T-helper 2 cell (primary cell): ENCODE measurements at regions not wholly inside any gene's neighbourhood (a gene's known extent, or its start where the extent isn't known, plus 50 kb on each side); places are given as distances from the start of the nearest gene placed in this dataset.

ENCODE experiments used
- DNase-seq, 5 experiments: peaks; one replicate each; pipeline versions ENCODE4 v3.0.0 to v3.0.0-alpha.2; 2012 to 2022

DNA sequence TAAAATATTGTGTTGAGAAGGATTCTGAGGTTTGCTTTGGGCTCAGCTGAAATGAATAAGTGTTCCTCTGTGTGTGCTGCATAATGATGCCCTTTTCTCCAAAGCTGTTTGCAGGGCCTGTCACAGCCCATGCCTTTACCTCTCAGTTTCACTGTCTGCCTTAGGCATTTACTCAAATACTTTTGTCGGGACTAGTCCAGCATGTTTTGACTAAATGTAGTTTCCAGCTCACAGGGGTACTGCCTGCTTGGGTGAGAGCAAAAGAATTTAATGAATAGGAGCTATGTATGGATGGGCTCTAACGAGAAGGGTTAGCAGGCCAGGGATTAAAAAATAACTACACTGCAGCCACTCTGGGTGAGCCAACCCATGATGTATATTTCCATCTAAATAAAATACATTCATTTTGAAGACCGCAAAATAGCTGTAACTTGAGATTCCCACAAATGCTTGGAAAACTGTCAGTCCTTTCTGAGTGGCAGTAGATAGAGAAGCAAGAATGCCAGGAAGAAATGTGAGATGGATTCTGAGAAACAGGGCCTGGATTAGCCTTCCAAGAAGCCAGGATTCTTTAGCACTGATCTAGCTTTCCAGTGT, 549.2 kb upstream of the TBL1XR1 start:
- DNase-seq = no peak

DNA sequence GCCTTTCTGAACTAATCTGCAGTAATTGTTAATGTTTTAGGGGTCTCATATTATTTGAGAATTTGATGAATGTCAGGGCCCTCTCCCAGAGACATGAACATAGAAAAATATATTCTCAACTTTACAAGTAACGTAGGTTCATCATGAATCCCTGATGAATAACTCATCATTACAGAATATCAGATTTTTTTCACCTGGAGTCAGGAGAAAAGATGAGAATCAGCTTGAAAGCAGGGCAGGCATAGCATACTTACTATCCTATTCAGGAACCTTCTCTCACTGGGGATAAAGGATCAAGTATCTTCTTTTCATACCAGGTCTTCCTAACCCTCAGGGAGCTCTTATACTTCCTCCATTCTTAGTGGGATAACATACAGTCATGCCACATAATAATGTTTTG, 552.6 kb upstream of the TBL1XR1 start:
- DNase-seq = no peak

DNA sequence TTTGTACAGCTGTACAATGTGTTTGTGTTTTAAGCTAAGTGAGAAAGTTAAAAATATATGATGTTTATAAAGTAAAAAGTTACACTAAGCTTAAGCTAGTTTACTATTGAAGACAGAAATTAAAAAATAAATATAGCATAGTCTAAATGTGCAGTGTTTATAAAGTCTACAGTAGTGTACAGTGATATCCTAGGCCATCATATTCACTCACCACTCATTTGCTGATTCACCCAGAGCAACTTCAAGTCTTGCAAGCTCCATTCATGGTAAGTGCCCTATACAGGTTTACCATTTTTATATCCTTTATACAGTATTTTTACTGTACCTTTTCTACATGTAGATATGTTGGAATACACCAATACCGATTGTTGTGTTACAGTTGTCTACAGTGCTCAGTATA, 553.2 kb upstream of the TBL1XR1 start:
- no peak for DNase-seq

DNA sequence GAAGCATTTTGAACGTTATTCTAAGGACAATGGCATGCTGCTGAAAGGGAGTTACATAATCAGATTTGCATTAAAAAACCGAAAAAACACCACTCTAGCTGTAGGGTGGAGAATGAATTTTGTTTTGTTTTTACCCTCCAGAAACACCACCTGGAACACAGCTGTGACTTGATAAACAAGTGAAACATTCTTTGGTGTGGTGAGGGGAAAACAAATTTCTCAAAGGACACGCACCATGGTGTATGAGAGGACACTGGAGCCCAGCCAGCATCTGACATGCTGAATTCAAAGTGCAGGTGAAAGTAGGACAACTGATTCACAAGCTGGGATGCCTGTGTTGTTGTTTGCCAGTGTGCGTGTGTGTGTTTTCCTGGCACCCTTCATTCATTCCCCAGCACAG, 554.5 kb upstream of the TBL1XR1 start:
- DNase-seq = no peak

DNA sequence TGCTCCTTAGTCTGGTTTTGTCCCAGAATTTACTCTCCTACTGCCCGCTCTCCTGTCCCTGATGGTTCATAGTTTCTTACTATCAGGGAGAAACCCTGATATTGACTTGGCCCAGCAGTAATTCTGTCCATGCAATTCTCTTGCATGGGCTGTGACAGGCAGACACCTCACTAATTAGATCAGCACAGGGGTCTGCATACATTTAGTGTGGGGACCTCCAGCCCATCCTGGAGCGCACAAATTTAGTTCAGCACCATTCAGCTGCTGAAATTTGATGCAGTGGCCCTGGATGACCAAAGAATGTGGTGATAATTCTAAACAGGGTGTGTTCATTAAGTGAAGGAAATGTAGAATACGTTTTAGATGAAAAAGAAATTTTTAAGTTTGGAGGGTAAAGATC, 555.5 kb upstream of the TBL1XR1 start:
- DNase-seq = no peak

DNA sequence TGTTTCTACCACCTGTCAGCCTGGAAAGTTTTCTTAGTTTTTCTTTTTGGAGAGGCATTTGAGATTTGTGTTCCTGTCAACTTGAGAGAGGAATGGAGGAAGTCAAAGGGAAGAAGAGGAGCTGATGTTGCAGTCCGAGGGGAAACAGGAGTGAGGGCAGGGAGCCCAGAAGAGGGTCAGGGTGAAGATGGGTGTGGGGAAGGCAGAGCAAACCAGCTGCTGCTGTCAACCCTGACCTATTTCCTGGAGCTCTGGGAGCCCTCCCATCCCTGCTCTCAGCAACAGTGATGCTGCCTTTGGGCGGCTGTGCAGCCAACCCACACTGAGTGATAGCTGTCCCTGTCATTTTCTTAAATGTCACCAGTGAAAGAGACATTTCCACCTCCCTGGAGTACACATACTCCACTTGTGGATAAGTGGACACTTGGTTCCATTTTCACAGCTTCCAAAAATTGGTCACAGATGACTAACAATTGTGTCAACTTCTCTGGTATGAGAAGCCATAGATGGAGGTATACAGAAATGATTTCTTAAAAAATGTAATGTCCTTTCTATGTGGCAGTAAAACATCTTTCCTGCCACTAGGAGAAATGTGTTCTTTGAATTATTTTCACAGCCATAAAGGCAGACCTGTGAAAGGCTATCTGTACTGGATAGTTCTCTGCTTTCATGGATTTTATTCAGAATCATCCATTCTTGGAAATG, 556.3 kb upstream of the TBL1XR1 start:
- no peak for DNase-seq

DNA sequence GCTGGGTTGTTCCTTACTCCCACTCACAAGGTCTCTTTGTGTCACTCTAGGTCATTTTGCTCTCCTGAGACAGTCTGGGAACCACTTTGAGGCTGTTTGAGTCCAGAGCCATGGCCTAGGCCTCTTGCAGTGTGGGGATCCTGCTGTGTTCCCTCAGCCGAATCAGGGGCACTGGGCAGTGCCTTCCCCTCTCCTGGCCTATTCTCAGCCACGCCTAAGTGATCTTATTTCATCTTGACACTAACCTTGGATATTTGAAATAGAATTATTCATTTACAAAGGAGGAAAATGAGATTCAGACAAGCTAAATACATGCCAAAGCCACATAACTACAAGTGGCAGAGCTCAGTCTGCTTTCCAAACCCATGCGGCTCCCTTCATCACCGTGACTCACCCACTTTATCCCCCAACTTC, 557.2 kb upstream of the TBL1XR1 start:
- DNase-seq = no peak

DNA sequence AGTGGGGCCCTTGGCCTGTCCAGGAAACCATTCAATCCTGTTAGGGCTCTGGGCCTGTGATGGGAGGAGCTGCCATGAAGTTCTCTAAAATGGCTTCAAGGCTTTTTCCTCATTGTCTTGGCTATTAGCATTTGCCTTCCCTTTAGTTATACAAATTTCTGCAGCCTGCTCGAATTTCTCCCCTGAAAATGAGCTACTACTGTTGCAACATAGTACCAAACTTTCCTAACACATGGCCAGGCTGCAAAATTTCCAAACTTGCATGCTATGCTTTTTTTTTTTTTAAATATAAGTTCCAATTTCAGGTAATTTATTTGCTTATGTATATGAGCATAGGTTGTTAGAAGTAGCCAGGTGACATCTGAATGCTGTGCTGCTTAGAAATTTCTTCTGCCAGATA, 560.8 kb upstream of the TBL1XR1 start:
- DNase-seq = no peak

DNA sequence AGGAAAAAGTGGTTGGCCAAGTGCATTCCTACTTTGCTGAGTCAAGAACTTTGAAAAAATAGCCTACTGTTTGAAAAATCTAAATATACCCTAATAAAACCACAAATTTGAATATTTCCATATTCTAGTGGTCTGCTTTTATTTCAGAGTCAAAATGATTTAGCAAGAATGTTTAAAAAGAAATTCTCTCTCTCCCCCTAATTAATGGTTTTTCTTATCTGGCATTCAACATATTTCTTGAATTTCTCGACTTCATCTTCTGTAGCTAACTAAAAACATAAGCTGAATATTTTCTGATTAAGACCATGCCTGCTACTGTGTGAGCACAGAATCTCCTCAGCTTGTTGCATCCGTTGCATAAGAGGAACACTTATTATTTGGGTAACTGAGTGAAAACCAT, 563.5 kb upstream of the TBL1XR1 start:
- DNase-seq = no peak

DNA sequence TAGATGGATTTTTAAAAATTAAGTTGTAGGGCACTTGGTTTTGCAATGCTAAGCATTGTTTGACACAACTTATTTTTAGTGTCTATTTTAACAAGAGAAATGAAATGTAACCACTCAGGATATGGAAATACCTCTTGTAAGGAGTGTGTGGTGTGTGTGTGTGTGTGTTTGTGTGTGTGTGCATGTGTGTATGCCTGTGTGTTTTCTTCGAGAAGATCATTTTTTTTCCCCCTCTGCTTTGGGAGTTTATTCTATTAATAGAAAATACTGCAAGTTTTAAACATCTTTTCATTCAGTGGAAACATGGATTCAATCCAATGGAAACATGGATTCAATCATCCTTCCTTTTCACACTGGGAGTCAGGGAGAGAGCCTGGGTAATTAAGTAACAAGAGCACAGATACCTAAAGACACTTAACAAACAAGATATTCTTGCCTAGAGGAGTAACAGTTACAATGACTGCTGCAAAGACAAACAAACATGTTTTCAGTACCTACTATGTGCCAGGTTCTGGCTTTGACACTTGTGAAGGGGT, 567.2 kb upstream of the TBL1XR1 start:
- no peak for DNase-seq

DNA sequence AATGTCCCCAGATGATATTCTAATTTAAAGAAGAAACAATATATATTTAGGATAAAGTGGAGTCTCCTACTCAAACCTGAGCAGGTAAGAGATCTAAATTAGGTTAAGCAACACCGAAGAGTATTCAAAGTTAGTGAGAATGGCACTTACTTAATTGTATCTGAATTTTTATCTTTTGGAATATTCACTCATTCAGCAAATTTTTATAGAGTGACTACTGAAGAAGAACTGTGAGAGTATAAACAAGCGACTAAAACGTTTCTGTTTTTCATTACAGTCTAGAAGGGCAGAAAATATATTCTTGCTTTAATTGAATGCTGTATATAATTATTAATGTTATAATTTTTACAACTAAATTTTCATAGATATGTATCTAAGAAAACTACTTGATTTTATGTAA, 567.7 kb upstream of the TBL1XR1 start:
- no peak for DNase-seq

DNA sequence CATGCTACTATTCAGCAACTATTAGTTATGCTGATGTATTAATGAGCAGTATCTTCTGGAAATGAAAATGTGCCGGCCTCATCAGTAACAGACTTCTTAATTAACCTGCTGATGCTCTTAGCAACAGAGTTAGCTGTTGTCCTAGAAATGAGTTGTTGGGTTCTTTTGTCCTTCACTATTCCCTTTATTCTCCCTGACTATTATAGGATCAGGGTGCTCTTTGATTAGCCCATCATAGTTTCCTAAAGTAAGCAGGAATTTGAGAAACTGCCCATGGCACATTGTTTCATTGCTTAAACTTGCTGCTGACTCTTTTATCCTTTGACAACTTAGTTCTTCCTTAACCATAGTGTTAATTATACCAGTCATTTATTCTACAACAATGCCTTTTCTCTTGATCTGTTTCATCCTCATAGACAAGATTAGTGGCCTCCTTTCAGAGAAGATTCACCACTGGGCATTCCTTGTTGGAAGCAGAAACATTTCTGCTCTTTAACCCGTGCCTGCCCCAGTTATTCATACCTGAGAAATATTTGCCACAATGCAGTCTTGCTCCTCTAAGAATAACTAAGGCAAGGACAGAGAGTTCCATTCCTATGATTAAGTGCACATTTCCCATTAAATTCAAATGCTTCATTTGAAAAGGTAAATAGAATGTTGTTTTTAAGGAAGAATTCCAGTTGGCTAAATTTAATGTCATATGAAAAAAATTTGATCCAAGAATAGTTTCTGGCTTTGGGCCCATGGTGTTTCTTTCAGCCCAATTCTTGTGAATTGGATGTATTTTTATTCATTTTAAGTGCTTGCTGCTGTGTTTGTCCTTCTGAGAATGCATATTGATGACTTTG, 573.3 kb upstream of the TBL1XR1 start:
- DNase-seq = no peak

DNA sequence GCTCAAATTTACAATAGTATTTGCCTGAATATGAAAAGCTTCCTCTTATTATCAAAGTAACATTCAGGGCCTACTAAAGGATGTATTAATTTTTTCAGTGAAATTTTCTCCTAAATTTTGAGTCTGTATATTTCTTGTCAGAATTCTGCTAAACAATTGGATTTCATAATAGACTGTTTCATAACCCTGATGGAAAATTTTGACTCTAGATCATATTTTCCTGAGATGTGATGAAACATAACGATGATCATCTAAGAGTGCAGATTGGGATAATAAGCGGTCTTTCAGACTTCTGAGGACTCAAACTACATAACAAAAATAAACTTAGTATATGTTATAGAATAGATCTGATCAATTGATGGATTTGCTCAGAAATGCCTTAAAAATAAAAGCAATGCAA, 574.5 kb upstream of the TBL1XR1 start:
- DNase-seq = no peak

DNA sequence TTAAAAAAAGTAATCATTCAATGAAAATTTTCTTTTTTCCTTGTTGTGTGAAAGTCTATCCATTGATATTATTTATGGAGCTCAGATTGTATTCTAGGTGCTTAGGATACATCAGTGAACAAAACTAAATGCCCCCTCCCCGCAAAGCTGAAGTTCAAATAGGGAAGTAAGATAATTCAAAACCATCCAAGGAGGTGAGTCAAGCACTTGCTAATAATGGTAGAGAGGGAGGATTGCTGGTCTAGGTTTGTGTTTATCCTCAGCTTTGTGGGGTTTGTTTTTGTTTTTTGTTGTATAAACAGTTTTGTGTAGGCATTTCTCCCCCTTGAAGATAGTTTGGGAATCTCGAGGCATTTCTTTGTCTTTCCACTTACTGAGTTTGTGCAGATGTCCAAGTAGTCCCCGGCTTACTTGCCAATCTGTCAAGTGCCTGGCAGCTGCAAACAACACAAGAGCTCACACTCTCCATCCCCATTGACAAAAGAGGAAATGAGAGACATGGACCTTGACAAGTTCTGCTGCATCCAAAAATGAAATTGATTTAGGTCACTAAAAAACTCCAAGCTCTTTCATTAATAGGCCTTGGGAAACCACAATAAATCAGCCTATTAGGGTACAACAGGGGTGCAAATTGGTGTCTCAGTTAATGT, 575.8 kb upstream of the TBL1XR1 start:
- DNase-seq = no peak

DNA sequence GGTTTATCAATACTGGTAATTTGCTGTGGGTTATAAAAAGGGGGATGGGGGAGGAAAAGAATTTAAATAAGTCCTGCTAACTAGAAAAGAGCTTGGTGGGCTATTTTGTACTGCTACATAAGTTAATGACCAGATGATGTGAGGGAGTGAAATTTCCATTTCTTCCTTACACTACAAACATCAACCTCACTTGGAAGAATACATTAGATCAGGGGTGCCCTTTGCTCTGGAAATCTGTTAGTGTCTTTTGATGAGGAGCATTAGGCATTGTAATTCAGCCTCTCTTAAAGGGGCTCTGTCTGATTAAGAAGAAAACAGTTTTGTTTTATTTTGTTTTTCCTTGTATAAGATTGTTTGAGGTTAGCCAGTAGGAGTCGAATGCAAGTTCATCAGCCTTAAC, 576.4 kb upstream of the TBL1XR1 start:
- DNase-seq = no peak

DNA sequence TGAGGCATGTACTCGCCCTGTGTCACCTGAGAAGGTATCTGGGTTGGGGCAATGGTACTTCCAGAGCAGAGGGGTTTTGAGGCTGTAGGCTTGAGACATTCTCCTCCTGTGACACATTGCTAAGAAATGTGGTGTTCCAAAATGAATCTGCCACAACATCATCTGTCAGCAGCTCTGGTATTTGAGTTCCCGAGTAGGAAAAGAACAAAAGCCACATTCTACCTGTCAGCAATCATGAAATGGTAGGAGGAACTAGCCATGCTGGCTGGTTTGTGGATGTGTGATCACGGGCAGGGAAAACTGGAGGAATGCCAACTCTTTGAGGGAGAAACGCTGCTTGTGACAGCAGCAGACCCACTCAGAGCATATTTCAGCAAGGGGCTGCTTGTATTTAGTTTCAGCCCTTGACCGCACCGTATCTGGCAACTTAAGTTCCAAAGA, 579.4 kb upstream of the TBL1XR1 start:
- DNase-seq = no peak

DNA sequence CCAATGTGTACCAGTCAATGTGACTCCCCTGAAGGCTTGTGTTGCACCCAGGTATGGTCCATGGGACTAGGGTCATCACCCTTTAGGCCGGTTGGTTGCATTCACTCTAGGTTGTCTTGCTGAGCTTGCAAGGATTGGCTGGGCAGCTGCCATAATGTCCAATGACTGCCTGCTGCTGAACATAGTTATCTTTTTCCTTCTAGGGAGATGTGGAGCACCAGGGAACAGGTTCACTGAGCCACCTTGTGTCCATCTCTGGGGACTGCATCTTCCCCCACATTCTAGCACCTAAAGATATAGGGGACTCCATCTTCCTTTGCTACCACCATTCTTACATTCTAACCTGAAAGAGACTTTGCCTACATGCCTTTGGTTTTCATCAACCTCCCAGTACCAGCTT, 580.4 kb upstream of the TBL1XR1 start:
- peak in 2 of 5 experiments; percentile 40 to 60 for DNase-seq

DNA sequence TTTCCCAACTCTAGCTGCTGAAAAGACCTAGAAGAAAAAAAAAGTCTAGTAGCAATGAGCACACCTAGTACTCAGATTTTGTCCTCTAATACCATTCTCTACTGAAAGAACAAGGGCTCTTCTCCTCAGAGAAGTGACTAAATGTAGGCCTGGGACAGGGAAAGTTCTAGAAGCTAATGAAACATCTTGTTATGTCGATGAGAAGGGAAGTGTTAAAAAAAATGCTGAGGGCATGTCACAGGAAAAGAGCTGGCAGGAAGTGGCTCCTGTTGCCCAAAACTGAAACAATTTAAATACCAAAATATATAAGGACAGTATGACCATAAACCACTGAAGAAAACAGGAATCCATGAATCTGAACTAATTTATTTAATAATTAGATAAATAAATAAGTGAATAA, 581.4 kb upstream of the TBL1XR1 start:
- DNase-seq = peak in 2 of 5 experiments; percentile 6 to 51

DNA sequence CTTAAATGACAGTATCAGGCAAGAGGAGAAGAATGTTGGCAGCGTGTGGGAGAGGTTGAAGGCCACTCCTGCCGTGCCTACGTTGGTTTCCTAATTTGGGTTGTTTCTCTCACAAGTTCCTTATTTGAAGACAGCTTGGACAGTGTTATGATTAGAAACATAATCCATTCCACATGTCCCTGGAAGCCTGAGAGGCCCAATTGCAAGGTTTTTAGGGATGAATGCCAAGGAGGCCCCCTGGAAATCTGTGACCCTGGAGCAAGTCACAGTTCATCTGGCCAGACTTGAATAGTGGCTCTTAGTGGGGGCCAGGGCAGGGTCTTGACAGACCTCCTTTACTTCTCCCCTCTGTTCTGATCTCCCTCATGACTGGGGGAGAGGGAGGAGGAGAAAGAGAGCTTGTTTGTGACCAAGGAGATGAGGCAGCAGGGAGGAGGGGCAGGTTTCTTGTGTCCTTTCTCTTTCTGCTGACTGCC, 584.4 kb upstream of the TBL1XR1 start:
- no peak for DNase-seq

DNA sequence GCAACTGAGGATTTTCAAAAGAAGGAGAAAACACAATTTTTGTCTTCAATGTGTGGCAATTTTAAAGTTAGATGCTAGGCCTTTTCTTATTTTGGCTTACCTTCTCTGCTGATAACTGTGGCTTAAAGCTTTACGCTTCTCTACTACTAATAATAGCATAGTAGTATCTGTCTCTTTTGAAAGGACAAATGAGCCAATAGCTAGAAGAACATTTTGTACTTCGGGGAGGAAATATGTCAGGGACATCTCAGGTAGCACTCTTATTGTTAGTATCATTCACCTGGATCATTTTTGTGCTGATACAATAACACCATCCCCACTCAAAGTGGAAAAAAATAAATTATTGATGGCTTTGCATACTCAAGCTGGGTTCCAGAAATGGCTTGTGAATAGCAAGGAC, 586.1 kb upstream of the TBL1XR1 start:
- no peak for DNase-seq

DNA sequence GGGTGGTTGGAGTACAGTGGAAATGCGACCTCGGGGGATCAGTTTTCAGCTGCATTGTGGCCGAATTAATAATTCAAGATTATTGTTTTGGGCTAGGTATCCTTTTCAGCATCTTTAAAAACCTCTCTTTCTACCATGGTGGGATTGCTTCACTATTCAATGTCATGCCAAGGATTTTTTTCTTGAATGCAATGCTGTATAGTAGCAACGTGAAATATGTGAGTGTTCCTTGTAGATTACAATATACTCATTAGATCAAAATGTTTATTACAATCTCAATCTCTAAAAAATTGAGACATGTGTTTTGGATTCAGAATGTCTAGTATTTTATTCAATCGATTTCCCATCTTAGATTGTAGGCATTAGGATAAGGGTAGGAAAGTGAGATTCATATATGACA, 586.5 kb upstream of the TBL1XR1 start:
- DNase-seq = no peak

DNA sequence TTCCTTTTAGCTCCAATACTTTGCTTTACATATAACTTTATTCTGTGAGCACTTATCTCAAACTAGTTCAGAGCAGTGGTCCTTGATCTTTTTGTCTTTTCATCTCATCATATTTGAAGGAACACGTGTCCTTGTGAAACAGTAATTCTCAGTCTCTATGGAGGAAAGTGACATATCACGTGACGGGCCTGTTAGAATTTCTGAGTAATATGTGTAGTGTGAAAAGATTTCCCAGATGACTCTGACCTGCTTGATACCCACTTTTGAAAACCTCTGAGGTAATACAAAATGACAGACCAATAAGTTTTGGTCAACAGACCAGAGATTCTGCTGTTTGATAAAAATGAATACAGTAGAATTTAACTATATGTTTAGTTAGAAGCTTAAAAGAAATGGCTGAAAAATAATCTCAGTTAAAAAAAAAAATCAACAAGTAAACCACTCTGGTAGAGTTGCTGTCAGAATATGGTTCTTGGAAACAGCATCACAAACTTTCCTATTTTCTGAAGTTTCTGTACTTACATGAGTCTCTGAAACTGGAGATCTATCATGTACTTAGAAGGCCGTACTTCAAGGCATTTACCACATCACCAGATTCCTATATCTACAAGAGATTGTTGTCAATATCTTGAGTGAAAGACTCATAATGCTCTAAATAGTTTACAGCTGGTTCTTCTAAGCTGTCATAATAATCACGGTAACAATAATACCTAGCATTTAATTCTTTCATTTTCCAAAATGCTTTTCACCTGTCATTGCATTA, 590.2 kb upstream of the TBL1XR1 start:
- DNase-seq = peak in 1 of 5 experiments; percentile 83
